Left lung (tissue), 4 donors: ENCODE measurements at regions not wholly inside any gene's neighbourhood (a gene's known extent, or its start where the extent isn't known, plus 50 kb on each side); places are given as distances from the start of the nearest gene placed in this dataset.

ENCODE experiments used
- ATAC-seq: fragments of 200-7000 bp; cut with Tn5 transposase; one replicate; pipeline ENCODE4 v1.9.1; 2020; ENCODE audit warnings: moderate library complexity
- DNase-seq, 4 donors: peaks; one replicate each; pipeline ENCODE4 v3.0.0-alpha.2; 2013 to 2020
- H3K27ac ChIP-seq, 2 donors: fragments of 200-600 bp; sonication (generic) in 1 of 2; one replicate each; pipeline versions ENCODE4 v1.5.0 to v1.8.0; 2020 to 2021
- H3K27me3 ChIP-seq, 2 donors: fragments of 200-600 bp; sonication (generic) in 1 of 2; one replicate each; pipeline versions ENCODE4 v1.5.0 to v1.8.0; 2020 to 2021
- H3K36me3 ChIP-seq, 2 donors: fragments of 200-600 bp; sonication (generic) in 1 of 2; one replicate each; pipeline versions ENCODE4 v1.5.0 to v1.8.0; 2020 to 2021
- H3K4me1 ChIP-seq, 2 donors: fragments of 200-600 bp; one replicate each; pipeline ENCODE4 v1.8.0; 2021
- H3K4me3 ChIP-seq, 2 donors: fragments of 200-600 bp; sonication (generic) in 1 of 2; one replicate each; pipeline versions ENCODE4 v1.5.0 to v1.8.0; 2020 to 2021; ENCODE audit warnings: mild to moderate bottlenecking in 1 of 2
- H3K9me3 ChIP-seq, 2 donors: fragments of 200-600 bp; sonication (generic) in 1 of 2; one replicate each; pipeline versions ENCODE4 v1.5.0 to v1.8.0; 2020 to 2021
- CTCF ChIP-seq, 2 donors: fragments of 200-600 bp; sonication (generic) in 1 of 2; IDR thresholded peaks; one replicate each; pipeline versions ENCODE4 v1.5.0 to v1.8.0; 2021; ENCODE audit warnings: antibody characterized with exemption in 2 of 2
- intact Hi-C, 2 donors: fragments of 100-400 bp; cut with DNase I; formaldehyde crosslinking; loops; one replicate each; pipeline versions ENCODE4 v1.11.2 to v1.14.2; 2022
- donor health status: DM: no; HTN: yes; CAD: no.
- donor health status: DM: no; HTN: no; CAD: no.

GRCh38 chr3:67876261-67876660 is 221.8 kb upstream of the SUCLG2 start:
- no peaks in the 10 kb centered on the region for H3K27me3 ChIP-seq
- no peak for ATAC-seq
- no peaks in the 10 kb centered on the region for H3K36me3 ChIP-seq
- H3K27ac ChIP-seq, result no peak overlapping the region
- no peak for TF ChIP-seq CTCF (IDR thresholded peaks at IDR 0.05)
- no peaks in the 10 kb centered on the region for H3K9me3 ChIP-seq
- intact Hi-C loops, result no loop called here
- H3K4me1 ChIP-seq, result no peaks in the 10 kb centered on the region
- no peak overlapping the region for H3K4me3 ChIP-seq
- DNase-seq, result no peak

- ATAC-seq (no peak), DNase-seq (no peak)
- TF ChIP-seq CTCF (IDR thresholded peaks at IDR 0.05), result no peak
- Histone ChIP-seq H3K4me3 (no peak overlapping the region), H3K4me1 (no peaks in the 10 kb centered on the region), H3K36me3 (no peaks in the 10 kb centered on the region), H3K27ac (no peak overlapping the region), H3K9me3 (no peaks in the 10 kb centered on the region), H3K27me3 (no peaks in the 10 kb centered on the region)
- intact Hi-C loops, result no loop called here
Observed at GRCh38 chr3:67875858-67876257, 221.4 kb upstream of the SUCLG2 start.

GRCh38 chr3:67875338-67875737 is 220.9 kb upstream of the SUCLG2 start:
- Histone ChIP-seq H3K36me3 (no peaks in the 10 kb centered on the region), H3K27ac (no peak overlapping the region), H3K9me3 (no peaks in the 10 kb centered on the region), H3K4me3 (no peak overlapping the region), H3K4me1 (no peaks in the 10 kb centered on the region), H3K27me3 (no peaks in the 10 kb centered on the region)
- no peak for TF ChIP-seq CTCF (IDR thresholded peaks at IDR 0.05)
- intact Hi-C loops, result no loop called here
- DNase-seq (no peak), ATAC-seq (no peak)

- ATAC-seq, result no peak
- no peaks in the 10 kb centered on the region for H3K4me1 ChIP-seq
- TF ChIP-seq CTCF (IDR thresholded peaks at IDR 0.05), result no peak
Observed at GRCh38 chr3:67870477-67870876, 216.1 kb upstream of the SUCLG2 start.

GRCh38 chr3:67866571-67866970 is 212.2 kb upstream of the SUCLG2 start:
- Histone ChIP-seq H3K27me3 (no peaks in the 10 kb centered on the region), H3K9me3 (no peaks in the 10 kb centered on the region), H3K27ac (no peak overlapping the region), H3K4me1 (no peaks in the 10 kb centered on the region), H3K4me3 (no peak overlapping the region), H3K36me3 (no peaks in the 10 kb centered on the region)
- intact Hi-C loops, result no loop called here
- no peak for TF ChIP-seq CTCF (IDR thresholded peaks at IDR 0.05)
- no peak for ATAC-seq
- no peak for DNase-seq

More at GRCh38 chr3:67870477-67870876, 216.1 kb upstream of the SUCLG2 start:
- Histone ChIP-seq H3K27ac (no peak overlapping the region), H3K4me3 (no peak overlapping the region), H3K9me3 (no peaks in the 10 kb centered on the region), H3K36me3 (no peaks in the 10 kb centered on the region), H3K27me3 (no peaks in the 10 kb centered on the region)
- intact Hi-C loops, result no loop called here
- no peak for DNase-seq
